HG03045 (cell line): ENCODE measurements at regions not wholly inside any gene's neighbourhood (a gene's known extent, or its start where the extent isn't known, plus 50 kb on each side); places are given as distances from the start of the nearest gene placed in this dataset.

Experiments used
- ATAC-seq: cut with Tn5 transposase; IDR thresholded peaks from one replicate; pipeline ENCODE4 v1.9.1; 2021; ENCODE audit warnings: mild to moderate bottlenecking, moderate library complexity; ENCODE audit not compliant: unreplicated experiment

- no peak for ATAC-seq
Measured at GRCh38 chr14:87186737-87187136, 806.2 kb downstream of the GALC start.

DNA sequence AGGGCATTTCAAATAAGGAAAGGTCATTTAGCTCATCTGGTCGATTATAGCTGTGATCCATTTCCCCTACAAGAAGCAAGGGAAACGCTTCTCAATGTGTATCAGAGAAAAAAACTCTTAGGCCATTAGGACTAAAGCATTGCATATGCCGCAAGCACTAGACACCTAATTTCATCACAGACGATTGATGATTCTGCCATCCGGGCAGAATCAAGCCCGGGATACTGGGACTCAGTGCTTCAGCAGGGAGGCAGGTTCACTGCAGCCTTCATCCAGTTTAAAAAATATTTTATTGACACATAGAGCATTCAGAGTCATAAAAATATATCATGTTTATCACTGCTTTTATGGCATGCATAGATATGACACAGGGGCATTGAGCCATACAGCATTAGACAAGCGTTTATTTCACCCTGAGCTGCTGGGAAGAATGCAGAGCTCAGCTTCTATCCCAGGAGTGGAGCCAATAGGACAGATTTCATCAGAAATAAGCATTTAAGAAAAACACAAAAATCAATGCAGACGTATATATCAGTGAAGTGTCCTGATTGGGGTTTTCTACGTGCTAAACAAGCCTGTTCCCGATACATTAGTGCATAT, 806.9 kb downstream of the GALC start:
- no peak for ATAC-seq

DNA sequence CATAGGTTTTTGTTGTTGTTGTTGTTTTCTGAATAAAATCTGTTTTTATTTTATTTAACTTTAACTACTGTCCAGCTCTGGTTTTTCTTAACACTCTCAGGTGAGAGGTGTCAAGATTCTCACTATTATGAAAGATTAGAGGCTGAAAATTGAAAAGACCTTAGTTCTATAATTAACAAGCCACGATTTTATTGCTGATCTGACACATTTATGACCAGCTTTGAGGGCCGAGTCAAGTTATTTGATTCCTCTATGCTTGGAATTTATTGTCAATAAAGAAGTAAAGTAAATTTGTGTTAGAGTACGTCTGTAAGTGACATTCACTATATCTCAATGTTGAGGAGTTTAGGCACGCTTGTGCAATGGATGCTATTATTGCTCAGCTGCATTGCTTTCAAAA, 808.8 kb downstream of the GALC start:
- no peak for ATAC-seq

DNA sequence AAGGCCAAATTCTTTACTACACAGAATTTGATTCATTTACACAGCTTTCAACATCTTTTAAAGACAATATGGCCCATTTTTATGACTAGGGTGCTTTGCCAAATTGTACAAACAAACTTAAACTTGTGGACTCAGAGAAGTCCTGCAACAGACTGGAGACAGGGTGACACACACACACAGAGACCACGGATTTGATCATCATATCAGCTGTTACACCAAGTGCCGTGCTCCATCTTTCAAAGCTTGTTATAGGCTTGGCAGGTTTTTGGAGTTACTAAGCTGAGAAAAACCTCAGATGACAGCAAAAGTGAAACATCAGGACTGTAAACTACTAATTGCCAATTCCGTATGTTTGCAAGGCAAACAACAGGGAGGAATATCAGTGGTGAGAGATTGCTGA, 811.7 kb downstream of the GALC start:
- ATAC-seq = no peak

DNA sequence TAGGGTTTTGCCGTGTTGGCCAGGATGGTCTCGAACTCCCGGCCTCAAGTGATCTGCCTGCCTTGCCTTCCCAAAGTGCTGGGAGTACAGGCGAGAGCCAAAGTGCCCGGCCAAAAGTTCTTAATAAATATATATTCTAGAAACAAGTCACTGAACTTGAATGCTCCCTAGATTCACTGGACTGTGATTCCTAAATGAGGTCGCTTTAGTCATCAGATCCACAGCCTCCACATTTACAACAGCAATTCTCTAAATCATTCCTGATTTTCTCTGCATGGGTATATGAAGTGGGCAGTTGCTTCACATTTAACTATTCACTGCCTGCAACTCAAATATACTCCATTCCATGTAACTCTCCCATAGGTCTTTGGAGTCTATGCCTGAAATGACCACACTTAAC, 813.0 kb downstream of the GALC start:
- no peak for ATAC-seq

GRCh38 chr14:87178277-87178676, 814.7 kb downstream of the GALC start:
- ATAC-seq = no peak

GRCh38 chr14:87175175-87175574, 817.8 kb downstream of the GALC start:
- no peak for ATAC-seq

DNA sequence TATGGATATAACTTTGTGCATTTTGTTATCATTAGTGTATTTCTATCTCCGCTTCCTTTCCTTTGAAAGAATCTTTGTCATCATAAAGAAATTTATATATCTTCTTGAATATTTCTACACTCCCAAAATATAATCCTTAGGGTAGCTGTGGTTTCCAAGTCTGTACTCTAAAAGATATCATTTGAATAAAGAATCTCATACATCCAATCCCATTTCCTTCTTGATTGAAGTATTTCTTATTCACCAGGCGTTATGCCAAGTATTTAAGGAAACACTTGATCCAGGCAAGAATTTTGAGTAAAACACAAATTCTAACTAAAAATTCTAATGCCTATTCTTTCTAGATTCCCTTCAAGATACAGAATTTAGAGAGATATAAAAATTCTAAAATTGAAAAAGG, 821.8 kb downstream of the GALC start:
- ATAC-seq = no peak

DNA sequence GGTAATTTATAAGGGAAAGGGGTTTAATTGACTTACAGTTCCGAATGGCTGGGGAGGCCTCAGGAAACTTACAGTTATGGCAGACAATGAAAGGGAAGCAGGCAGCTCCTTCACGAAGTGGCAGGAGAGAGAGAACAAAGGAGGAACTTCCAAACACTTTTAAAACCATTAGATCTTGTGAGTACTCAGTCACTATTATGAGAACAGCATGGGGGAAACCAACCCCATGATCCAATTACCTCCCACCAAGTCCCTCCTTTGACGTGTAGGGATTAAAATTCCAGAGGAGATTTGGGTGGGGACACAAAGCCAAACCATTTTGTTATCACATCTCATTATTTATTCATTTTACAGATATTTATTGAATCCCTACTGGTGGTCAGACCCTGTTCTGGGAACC, 822.8 kb downstream of the GALC start:
- no peak for ATAC-seq

DNA sequence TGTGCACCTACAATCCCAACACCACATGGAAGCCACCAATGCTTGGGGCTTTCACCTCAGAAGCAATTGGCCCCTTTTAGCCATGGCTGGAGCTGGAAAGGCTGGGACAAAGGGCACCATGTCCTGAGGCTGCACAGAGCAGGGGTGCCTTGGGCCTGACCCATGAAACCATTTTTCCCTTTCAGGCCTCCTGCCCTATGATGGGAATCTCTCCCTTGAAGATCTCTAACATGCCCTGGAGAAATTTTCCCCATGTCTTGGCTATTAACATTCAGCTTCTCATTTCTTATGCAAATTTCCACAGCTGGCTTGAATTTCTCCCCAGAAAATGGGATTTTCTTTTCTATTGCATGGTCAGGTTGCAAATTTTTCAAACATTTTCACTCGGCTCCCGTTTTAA, 823.6 kb downstream of the GALC start:
- no peak for ATAC-seq

DNA sequence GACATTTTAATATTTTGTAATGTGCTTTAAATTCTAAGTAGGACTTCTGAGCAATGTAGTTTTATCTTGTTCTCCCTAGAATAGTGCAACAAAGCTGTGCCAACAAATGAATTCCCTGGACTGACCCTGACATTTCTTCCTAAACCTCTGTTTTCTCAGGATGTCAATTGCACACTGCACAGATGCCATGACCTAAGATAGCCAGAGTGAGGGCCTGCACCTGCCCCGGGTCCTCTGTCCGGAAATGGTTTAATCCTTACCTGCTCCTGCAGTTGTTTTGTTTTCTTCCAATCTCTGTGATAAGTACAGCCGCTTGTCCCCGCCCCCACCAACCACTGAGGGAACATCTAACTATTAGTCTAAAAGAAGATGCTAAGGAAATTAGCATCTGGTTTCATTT, 831.5 kb downstream of the GALC start:
- ATAC-seq = no peak

DNA sequence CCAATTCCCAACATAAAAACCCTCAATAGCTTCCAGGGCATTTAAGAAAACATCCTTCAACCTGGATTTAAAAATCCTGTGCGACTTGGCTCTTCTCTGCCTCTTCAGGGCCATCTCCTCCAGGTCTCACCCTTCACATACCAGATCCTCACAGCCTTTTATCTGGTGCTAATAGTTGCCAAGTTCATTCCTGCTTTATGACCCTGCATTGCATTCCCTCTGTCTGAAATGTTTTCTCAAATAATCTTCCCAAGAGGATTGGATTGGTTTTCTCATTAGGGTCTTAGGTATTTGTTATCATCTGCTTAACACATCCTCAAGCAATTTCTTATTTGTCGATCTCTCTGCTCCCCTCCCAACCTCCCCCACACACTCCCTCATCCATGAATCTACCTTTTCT, 832.0 kb downstream of the GALC start:
- no peak for ATAC-seq

GRCh38 chr14:87158283-87158682, 834.7 kb downstream of the GALC start:
- ATAC-seq = no peak

DNA sequence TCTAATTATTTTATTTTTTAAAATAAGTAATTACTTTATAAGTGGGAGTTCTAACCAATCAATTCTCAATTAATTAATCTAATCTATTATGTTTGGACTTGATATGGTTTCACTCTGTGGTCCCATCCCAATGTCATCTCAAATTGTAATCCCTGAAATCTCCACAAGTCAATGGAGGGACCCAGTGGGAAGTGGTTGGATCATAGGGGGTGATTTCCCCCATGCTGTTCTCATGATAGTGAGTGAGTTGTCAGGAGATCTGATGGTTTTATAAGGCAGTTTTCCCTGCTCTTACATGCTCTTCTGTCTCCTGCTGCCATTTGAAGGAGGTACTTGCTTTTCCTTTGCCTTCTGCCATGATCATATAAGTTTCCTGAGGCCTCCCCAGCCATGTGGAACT, 836.1 kb downstream of the GALC start:
- ATAC-seq = no peak

DNA sequence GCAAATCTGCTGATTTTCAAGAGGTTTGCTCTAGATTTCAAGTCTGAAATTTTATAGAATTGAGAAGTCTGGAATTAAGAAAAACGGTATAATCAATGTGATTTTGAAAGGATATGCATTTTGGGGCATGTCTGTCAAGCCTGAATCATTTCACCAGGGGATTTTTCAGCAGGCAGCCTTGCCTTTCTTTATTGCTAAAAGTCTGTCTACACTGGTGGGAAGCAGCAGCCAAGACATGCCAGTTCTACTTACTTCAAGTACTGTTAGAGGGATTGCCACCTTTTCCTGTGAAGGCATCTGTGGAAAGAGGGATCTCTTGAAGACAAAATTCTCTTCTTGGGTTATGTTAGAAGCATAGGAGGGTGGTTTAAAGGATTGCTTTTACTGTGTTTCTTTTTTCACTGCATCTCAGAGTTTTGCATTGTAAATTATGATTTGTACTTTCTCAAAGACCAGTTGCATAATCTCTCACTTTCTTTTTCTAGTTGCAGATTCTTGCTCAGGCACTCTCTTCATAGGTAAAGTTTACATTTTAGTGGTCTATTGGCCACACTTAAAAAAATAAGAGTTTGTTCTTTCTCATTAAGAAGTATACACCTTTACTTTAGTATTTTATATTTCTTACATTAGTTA, 837.0 kb downstream of the GALC start:
- ATAC-seq = no peak

DNA sequence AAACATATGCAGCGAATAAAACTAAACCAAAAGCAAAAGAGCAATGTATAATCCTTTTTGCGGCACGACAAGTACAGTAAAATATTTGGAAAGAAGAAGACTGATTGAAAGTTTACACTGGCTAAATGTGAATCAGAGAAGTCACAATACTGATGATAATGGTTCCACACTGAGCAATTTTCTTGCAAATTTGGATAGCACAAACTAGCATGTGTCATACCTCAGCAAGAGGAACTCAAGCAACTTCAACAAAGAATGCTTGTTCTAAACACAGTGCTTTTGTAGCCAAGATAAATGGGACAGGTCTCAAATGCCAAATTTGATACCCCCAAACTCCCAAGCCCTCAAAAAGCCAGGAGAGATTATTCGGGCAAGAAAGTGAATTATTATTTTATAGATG, 839.1 kb downstream of the GALC start:
- no peak for ATAC-seq

DNA sequence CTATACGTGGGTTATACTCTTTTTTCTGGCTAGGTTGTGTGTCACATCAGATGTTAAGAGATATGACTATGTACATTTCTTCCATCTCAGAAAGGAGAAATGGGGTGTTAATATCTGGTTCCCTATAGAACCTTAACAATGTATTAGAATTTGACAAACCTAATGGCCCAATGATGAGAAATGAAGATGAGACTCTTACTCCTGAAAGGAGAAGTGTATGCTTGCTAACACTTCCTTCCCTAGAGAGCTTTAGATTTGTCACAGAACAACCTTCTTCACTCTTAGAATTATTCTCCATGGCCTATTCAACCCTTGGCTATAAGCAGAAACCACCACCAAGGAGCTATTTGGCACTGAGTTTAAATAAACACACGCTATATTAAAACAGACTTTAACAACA, 839.6 kb downstream of the GALC start:
- no peak for ATAC-seq

GRCh38 chr14:87152693-87153092, 840.3 kb downstream of the GALC start:
- no peak for ATAC-seq

- no peak for ATAC-seq
Measured at GRCh38 chr14:87149583-87150354, 843.2 kb downstream of the GALC start.

DNA sequence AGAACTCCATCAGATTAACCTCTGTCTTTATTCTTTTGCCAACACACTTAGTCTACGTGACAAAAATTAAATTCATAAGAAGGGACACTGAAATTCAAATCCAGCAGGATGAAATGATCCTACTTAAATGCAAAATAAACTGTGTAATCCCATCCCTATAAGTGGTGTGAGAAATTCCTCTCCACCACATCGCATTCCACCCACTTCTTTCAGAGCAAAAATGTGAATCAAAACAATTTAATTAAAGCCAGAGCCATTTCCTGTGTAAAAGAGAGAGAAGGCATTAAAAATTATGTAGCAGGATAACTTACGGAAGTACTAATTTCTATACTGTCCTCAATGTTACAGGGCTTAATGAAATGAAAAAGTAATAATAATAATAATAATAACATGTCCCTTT, 844.3 kb downstream of the GALC start:
- ATAC-seq = no peak

DNA sequence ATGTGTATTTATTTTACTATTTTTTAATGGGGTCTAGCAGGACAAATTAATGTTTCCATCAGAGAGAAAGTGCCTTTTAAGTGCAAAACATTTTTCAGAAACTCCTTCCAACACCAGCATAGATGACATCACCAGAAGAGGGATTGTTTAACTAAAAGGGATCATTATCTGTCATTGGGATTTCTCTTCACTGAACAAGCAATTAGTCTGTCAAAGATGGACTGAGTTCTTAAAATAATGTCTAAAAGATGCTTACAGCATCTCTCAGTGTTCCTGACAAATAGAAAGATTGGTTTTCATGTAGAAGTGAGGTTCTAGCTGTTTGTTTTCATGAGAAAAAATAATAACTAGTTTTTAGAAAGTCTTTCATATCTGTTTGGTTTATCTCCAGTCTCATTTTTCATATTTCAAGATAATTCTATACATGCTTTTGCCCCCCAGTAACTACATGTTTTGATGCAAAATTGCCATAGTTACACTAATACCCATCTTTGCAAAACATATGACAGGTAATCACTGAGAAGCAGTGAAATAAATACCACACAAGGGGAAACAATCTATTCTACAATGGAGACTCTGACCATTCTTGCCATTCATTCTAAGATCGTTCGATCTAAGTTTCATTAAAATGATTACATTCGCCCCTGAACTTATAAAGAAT, 850.3 kb downstream of the GALC start:
- ATAC-seq = no peak

GRCh38 chr14:87141801-87142200, 851.2 kb downstream of the GALC start:
- ATAC-seq = no peak
